DOHH2 (cell line): ENCODE measurements at regions not wholly inside any gene's neighbourhood (a gene's known extent, or its start where the extent isn't known, plus 50 kb on each side); places are given as distances from the start of the nearest gene placed in this dataset.

Source experiments
- EZH2phosphoT487 ChIP-seq: fragments of 200-600 bp; sonication (generic); IDR thresholded peaks from 2 replicates; pipeline ENCODE4 v1.6.1; 2017; ENCODE audit warnings: borderline replicate concordance, mild to moderate bottlenecking, antibody characterized with exemption, low read length, moderate library complexity, mixed read lengths
- TF ChIP-seq, protein P1 (sequence below): fragments of 200-600 bp; sonication (generic); IDR thresholded peaks from one replicate; pipeline ENCODE4 v1.5.1; 2014; ENCODE audit warnings: antibody characterized with exemption, mild to moderate bottlenecking, low read depth, low read length; ENCODE audit not compliant: poor library complexity, severe bottlenecking

DNA sequence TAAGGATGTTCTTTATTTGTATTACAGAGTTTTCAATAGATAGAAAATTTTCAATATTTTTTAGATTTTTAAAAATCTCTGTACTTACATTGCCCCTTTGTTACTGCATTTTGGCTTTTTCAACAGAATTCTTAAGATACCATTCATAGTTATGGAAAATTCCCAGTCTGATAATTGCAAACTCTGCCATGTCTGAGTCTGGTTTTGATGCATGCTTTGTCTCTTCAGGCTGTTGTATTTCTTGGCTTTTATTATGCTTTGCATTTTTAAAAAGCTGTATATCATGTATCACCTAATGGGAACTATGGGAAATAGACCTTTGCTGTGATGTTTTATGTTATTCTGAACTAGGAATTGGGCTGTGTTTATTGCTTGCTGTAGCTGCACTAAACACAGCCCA lies 898.9 kb upstream of the ADGRB3 start:
- TF ChIP-seq EZH2phosphoT487, result no peak
- TF ChIP-seq, protein P1, sequence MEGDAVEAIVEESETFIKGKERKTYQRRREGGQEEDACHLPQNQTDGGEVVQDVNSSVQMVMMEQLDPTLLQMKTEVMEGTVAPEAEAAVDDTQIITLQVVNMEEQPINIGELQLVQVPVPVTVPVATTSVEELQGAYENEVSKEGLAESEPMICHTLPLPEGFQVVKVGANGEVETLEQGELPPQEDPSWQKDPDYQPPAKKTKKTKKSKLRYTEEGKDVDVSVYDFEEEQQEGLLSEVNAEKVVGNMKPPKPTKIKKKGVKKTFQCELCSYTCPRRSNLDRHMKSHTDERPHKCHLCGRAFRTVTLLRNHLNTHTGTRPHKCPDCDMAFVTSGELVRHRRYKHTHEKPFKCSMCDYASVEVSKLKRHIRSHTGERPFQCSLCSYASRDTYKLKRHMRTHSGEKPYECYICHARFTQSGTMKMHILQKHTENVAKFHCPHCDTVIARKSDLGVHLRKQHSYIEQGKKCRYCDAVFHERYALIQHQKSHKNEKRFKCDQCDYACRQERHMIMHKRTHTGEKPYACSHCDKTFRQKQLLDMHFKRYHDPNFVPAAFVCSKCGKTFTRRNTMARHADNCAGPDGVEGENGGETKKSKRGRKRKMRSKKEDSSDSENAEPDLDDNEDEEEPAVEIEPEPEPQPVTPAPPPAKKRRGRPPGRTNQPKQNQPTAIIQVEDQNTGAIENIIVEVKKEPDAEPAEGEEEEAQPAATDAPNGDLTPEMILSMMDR, result no peak
